Fibroblast of skin of right biceps (primary cell): ENCODE measurements at regions not wholly inside any gene's neighbourhood (a gene's known extent, or its start where the extent isn't known, plus 50 kb on each side); places are given as distances from the start of the nearest gene placed in this dataset.

Source experiments
- DNase-seq: peaks from one replicate; pipeline ENCODE4 v3.0.0-alpha.2; 2013

DNA sequence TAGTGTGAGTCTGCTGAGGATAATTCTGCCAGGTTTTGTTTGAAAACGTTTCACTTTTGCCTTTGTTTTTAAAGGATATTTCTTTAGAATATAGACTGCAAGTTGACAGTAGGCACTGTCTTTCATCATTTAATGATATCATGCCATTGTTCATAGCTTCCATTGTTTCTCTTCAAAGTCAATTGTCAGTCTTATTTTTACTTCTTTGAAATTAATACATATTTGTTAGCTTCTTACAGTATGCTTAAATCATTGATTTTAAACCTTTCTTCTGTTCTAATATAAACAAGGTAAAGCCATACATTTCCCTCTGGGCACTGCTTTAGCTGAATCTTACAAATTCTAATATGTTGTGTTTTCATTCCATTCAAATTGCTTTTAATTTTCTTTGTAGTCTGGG is 62.3 kb upstream of the PARVA start:
- DNase-seq, result no peak

DNA sequence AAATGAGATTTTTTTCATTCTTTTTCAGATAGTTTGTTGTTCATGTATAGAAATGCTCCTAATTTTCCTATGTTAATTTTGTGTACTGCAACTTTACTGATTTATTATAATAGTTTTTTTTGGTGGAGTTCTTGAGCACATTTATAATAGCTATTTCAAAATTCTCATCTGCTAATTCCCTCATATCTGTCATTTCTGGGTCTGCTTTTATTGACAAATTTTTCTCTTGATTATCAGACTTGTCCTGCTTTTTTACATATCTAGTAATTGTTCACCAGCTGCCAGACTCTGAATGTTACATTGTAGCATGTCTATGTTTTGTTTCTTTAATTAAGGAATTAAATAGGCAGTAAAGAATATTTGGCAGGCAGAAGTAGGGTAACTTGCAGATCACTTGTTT is 60.9 kb upstream of the PARVA start:
- DNase-seq, result no peak

DNA sequence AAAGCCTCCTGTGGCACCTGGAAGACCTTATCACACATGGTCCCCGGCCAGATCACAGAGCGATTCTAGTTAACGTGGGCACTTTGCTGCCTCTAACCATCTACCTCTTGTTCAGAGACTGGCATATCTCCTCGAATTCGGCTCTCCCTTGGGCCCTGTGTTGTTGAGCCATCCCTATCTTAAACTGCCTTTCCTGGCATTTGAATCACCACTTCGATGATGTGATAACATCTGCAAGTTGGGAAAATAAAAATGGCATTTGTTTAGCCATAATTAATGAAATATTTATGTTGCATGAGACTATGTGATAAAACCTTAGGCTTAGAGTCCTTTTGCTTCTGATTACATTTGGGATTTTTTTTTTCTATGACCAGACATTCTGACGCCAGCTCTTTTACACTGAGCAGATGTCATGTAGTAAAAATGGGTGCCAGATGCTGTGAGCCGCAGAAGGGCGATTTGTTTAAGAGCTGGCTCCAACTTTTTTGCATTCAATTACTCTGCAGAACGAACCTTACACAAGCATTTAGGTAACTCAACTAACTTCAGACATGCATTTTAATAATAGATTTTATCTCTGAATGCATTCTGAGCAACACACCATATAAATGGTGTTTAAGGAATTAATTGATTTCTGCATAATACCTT is 58.5 kb upstream of the PARVA start:
- peak; percentile 89 for DNase-seq

DNA sequence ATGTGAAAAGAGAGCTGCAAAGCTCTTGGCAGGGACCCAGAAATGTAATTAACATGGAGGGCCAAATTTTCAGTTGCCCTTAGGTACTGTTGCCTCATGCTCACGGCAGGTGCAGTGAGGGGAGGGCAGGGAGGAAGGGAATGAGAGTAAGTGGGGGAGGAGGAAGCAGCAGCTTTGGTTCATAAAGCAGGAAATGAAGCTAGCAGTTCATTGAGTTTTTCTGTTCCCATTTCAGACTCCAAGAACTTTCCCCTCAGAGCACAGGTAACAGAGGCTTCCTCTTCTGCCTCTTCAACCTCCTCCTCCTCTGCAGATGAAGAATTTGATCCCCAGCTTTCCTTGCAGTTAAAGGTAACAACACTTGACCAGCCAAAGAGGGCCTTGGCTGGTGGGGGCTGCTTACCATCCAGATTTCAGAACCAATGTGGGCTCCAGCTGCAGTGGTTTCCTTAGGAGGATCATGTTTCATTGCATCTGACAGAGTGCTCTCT is 57.9 kb upstream of the PARVA start:
- no peak for DNase-seq

DNA sequence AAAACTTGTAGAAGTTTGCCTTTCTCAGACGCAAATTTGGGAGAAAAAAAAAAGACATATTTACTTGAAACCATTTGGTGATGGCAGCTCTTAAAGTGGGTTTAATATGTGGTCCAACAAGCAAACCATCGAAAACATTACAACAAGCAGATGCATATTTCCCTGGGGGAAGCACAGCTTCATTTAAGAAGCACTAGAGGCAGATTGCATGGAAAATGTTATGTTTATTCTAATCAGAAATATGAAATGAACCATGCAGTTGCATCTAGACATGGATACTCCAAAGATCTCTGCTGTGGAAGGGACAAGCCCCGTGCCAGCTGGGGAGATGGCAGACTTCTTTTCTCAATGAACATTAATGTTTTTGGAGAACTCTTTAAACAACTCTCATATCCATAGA is 57.4 kb upstream of the PARVA start:
- DNase-seq, result no peak

DNA sequence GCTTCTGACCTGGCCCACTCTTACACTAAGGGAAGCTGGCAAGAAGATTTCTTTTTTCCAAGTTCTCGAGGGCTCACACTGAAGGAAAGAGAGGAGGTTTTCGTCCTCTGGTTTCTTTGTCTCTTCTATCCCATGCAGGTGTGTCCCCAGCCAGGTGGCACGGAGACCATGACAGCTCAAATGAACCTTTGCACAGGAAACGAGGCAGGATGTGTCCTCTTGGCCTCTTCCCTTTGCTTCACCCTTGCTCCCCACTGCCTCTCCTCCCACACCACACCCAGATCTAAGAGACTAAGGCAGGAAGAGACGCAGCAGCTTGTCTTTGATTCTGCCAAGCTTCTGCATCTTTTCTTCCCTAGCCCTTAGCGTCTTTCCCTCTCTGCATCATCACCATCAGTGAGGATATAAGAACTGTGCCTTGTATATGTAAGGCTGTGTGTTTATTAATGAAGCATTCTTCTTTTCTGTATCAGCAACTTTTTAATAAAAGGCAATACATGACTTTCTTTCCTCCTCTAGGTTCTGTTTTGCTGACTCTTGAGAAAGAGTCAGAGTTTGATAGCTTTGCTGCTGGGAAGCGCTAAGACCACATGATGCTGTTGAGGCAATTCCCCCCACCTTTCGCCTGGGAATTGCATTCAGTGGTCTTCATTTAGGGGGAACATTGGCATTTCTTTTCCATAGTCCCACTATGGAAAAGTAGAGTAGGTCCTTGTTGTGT is 56.0 kb upstream of the PARVA start:
- no peak for DNase-seq

DNA sequence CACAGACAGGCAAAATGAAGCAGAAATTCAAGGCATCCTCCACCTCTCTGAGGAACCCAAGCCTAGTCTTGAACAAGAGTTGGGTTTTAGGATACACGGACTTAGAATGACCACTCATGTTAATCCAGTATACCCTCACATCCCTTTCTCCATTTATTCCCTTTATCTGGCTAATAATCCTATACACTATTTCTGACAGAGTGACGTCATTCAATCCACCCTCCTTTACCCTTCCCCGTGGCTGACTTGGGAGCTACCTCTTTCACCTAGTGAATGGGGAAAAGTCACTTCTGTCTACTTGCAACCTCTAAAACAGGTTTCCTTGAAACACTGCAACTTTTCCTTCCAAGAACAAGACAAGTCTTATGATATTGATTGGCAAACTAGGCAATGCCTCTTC is 52.8 kb upstream of the PARVA start:
- DNase-seq, result no peak
